GM23338 (cell line): ENCODE measurements at regions not wholly inside any gene's neighbourhood (a gene's known extent, or its start where the extent isn't known, plus 50 kb on each side); places are given as distances from the start of the nearest gene placed in this dataset.

Experiments used
- CREB1 ChIP-seq: fragments of 250-450 bp; sonication (Bioruptor Pico); IDR thresholded peaks from 2 replicates; pipeline ENCODE4 v1.5.0; 2020; ENCODE audit warnings: low read depth, mild to moderate bottlenecking, moderate library complexity
- CTCF ChIP-seq, 2 experiments: fragments of 200-600 bp in 1 of 2; sonication (generic) in 1 of 2; conservative IDR thresholded peaks; 2 replicates each; pipeline versions ENCODE4 v1.5.1 to v1.6.1; 2016 to 2017; ENCODE audit warnings: antibody characterized with exemption in 2 of 2, low read depth in 2 of 2, mild to moderate bottlenecking in 2 of 2, moderate library complexity in 1 of 2
- EZH2 ChIP-seq: fragments of 200-600 bp; sonication (generic); IDR thresholded peaks from one replicate; pipeline ENCODE4 v1.8.0; 2017; ENCODE audit warnings: antibody characterized with exemption, mild to moderate bottlenecking, low read depth; ENCODE audit not compliant: unreplicated experiment
- EZH2phosphoT487 ChIP-seq: fragments of 200-600 bp; sonication (generic); IDR thresholded peaks from one replicate; pipeline ENCODE4 v1.8.1; 2018; ENCODE audit warnings: antibody characterized with exemption; ENCODE audit not compliant: unreplicated experiment
- JUNB ChIP-seq: IDR thresholded peaks from one replicate; pipeline ENCODE4 v1.6.1; 2016; ENCODE audit warnings: antibody characterized with exemption; ENCODE audit not compliant: unreplicated experiment
- POLR2AphosphoS5 ChIP-seq: IDR thresholded peaks from 2 replicates; pipeline ENCODE4 v1.6.1; 2016; ENCODE audit warnings: antibody characterized with exemption, low read depth
- REST ChIP-seq: IDR thresholded peaks from one replicate; pipeline ENCODE4 v1.6.1; 2018; ENCODE audit warnings: antibody characterized with exemption; ENCODE audit not compliant: unreplicated experiment
- ZNF114 ChIP-seq: fragments of 250-450 bp; sonication (Bioruptor Pico); IDR thresholded peaks from 2 replicates; pipeline ENCODE4 v1.5.0; 2020; ENCODE audit warnings: mild to moderate bottlenecking, moderate library complexity

- TF ChIP-seq EZH2 (no peak), CTCF (conservative IDR thresholded peaks at IDR 0.05; ENCODE audit: low read depth in 2 of 2) (no peak), EZH2phosphoT487 (no peak), POLR2AphosphoS5 (no peak), JUNB (no peak), ZNF114 (CRISPR knock-in tag) (no peak), CREB1 (CRISPR knock-in tag) (no peak), REST (no peak)
Observed at GRCh38 chr1:90817399-90817798, 100.3 kb upstream of the BARHL2 start.
